HuH-7 (cell line): ENCODE measurements at regions not wholly inside any gene's neighbourhood (a gene's known extent, or its start where the extent isn't known, plus 50 kb on each side); places are given as distances from the start of the nearest gene placed in this dataset.
"Not testable (repeated sequence)": the region's sequence is repeated elsewhere in the genome, so short reads cannot be mapped to it uniquely, and the experiment has no call there.

Experiments used
- DNase-seq: peaks from one replicate; pipeline ENCODE4 v3.0.0; 2011; ENCODE audit warnings: low spot score

DNA sequence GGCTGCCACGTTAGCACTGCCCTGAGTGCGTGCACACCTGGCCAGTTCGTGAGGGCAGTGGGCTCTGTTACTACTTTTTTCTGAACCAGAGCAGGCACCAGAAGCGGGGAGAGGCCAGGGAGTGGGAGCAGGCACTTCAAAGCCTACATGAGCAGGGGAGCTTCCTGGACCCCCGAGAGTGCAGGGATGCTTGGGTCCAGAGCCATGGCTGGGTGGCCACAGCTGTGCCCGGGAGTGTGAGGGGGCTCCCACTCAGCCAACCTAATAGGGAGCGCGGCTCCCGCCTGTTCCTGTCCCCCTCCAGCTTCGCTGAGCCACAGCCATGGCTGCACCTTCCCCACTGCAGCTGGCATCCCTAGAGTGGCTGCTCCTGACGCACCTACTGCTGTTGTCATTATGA lies 1423.3 kb downstream of the SI start:
- no peak for DNase-seq

DNA sequence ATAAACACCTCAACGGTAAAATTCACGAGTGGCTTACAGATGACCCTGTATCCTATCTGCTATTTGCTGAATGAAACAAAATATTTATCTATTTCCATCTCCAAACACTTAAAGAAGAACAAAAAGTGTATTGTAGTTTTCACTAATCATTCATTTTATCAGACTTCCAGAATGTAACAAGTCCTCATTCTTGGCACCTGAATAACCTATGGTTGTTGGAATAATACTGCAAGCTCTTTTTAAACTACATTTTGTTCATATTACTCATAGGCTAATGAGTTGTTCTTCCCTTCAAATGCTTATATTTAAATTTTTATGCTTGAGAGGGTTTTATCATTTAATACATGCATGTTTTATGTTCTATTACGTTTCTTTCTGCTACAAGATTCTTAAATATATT lies 1434.1 kb downstream of the SI start:
- DNase-seq: no peak

DNA sequence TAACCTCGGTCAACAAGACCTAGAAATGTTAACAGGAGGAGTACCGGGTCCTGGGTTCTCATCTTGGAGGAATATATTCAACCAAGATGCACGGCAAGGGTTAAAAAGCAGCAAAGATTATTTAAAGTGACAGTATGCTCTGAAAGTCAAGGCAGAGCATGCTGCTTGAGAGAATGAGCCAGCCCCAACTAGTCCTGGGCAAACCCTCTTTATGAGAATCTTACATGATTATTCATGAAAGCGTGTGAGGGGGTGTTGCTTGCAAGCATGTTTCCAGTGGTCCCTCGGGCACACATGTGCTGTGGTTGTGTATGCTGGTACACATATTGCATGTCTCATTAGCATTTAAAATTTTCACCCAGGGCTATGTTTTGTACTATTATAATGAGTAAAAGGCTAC lies 1445.6 kb downstream of the SI start:
- DNase-seq: no peak

DNA sequence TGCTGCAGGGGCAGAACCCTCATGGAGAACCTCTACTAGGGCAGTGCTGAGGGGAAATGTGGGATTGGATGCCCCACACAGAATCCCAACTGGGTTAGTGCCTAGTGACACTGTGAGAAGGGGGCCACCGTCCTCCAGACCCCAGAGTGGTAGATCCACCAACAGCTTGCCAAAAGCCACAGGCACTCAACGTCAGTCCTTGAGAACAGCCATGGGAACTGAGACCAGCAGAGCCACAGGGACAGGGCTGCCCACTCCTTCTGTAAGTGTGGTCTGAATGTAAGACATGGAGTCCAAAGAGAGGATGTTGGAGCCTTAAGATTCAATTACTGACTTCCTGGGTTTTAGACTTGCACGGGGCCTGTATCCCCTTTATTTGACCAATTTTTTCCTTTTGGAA lies 1451.5 kb downstream of the SI start:
- no peak for DNase-seq

DNA sequence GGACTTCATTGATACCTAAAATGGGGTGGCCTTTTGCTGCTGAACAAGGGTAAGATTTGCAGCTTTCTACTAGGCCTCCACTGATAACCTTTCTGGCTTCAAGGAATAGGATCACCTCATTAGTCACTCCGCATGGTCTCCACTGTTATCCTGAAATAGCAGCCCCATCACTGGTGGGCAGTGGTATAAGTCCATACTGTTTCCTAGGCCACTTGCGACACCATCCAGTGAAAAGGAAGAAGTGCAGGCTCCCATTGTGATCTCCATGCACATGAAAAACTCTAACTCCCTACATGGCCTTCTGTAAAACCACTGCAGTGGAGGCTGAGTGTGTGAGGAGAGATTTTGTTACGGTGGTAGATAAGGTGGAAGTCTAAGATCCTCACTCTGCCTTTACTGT lies 1455.9 kb downstream of the SI start:
- peak; percentile 0 for DNase-seq

DNA sequence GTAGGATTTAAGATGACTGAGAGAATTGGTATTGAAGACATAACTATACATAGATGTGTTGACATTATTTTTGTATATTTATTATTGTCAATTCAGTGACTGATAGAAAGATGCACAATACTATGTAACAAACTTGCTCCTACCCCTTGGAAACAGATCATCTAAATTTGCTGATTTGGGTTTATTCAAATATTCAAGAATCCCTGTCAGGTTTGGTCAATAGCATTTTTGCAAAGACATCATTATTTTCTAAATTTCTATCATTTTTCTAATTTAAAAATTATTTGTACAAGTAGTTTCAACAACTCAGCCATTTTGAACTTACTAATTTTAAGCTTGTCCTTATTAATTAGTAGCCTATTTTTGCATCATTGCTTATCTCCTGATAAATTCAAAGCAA lies 1463.4 kb downstream of the SI start:
- DNase-seq: no peak

DNA sequence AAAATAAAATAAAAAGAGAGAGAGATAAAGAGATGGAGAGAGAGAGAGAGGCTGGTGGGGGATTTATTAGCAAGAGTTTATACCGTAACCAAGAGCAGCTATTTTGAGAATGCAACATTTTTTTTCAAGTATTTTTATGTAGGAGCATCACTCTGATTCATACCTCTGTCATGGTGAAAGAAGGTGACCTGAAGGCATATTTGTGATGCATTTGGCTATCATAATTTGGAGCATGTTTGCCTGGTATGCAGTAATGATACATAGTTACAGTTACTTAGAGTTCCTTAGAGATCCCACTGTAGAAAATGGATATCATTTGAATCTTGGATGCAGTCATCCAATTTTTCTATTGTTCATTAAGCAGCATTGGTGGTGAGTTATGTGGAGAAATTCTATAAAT lies 1472.4 kb downstream of the SI start:
- no peak for DNase-seq

DNA sequence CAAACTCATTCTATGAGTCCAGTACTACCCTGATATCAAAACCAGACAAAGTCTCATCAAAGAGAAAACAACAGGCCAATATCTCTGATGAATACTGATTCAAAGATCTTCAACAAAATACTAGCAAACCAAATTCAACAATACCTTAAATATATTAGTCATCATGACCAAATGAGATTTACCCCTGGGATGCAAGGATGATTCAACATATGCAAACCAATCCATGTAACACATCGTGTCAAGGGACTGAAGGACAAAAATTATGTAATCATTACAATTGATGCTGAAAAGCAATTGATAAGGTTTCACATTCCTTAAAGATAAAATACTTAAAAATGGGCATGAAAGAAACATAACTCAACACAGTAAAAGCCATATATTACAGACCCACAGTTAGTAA lies 1476.9 kb downstream of the SI start:
- no peak for DNase-seq

DNA sequence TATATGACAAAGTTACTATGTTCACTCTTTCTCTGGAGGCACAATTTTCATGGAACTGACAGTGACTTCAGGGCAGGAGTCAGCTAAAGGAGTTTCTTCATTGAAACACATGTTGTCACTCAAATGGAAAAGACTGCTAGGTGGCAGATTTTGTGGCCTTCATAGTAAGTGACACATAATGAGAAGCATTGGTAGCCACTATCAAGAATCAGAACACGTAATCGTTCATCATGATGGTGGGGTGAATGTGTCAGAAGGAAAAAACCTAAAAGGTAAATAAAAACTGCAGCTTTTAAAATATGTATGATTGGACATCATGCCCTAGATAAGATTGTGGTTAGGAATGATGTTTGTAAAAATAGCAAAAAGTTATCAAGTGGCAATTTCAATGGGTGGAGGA lies 1491.0 kb downstream of the SI start:
- DNase-seq: no peak

DNA sequence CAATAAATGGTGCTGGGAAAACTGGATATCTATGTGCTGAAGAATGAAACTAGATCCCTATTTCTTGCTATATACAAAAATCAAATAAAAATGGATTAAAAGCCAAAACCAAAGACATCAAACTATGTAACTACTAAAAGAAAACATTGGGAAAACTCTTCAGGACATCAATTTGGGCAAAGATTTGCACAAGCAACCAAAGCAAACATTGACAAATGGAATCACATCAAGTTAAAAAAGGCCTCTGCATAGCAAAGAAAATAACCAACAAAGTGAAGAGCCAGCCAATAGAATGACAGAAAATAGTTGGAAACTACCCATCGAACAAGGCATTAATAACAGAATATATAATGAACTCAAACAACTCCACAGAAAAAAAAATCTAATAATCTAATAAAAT lies 1495.3 kb downstream of the SI start:
- no peak for DNase-seq

DNA sequence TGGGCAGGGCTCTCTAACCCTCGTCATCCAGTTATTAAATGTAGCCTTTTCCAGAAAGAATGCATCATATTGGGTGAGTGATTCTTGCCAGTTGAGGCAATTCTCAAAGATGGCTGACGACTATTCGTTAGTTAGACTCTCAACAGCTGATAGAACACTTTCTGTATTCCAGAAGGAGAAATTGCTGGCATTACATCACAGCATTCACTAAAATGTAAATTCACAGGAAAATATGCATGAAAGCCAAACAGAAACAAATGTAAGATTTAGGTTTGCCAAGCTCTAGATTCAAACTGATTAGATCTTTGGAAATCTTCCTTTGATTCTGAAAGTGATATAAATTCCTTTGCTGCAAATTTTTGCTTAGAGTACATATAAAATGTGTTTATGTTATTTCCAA lies 1501.0 kb downstream of the SI start:
- no peak for DNase-seq

DNA sequence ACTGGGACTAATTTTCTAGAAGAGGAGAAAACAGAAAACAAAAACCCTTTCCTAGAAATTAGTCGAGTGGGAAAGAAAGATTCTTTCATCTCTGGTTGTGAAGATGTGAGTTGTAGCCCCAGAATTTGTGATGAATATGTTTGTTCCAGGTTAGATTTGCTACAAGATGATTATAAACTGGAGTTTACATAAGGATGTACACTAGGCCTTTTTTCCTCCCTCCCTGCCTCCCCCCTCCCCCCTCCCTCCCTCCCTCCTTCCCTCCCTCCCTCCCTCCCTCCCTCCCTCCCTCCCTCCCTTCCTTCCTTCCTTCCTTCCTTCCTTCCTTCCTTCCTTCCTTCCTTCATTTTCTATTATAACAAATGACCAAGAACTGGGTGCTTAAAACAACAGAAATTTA lies 1502.0 kb downstream of the SI start:
- no peak for DNase-seq

DNA sequence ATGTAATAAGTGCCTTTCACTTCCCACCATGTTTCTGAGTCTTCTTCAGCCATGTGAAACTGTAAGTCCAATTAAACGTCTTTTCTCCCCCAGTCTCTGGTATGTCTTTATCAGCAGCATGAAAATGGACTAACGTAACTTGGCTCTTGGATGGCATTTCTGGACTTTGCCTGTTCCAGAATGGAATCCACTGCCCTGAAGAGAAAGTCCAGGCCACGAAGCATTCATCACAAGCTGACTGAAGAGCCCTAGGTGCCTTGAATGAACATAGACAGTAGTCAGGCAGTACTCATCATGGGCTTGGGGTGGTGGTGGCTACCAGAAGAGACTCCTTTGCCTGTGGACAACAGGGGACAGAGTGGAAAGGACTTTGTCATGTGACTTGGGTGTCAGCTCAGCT lies 1505.0 kb downstream of the SI start:
- DNase-seq: no peak

DNA sequence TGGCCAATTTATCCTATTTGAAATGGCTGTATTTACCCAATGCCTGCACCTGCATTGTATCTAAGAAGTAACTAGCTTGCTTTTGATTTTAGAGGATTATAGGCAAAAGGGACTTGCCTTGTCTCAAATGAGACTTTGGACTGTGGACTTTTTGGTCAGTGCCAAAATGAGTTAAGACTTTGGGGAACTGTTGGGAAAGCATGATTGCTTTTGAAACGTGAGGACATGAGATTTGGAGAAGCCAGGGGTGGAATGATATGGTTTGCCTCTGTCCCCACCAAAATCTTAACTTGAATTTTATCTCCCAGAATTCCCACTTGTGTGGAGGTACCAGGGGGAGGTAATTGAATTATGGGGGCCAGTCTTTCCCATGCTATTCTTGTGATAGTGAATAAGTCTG lies 1505.4 kb downstream of the SI start:
- no peak for DNase-seq

DNA sequence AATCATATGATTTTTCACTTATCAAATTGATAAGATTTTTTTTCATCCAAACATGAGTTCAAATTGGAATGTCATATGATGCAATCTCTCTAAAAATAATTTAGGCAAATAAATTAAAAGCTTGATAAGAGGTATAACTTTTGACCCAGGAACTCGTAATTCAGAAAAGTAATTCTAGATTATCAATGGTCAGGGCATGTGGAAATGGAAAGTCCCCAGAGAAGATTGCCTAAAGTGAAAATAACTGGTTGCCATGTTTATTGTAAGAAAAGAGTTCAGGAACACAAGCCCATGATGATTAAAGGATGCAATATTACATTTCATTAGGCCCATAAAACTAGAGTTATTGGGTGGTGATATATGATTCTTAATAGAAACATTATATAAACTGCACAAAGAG lies 1514.8 kb downstream of the SI start:
- no peak for DNase-seq

DNA sequence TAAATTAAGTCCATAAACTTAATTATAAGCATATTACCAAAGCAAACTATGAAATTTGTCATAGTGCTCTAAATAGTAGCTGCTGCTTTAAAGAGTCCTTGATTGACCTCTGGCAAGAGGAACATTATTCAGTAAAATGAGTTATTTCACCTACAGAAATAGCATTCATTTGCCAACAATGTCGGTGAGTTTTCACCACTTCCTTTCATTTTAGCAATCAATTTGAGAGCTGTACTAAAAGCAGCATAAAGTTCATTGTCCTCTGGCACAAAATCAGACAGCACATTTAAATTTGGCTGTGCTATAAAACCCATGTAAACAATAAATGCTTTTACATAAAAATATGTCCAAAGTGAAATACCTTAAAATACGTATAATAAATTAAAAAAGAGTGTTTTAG lies 1515.7 kb downstream of the SI start:
- no peak for DNase-seq

DNA sequence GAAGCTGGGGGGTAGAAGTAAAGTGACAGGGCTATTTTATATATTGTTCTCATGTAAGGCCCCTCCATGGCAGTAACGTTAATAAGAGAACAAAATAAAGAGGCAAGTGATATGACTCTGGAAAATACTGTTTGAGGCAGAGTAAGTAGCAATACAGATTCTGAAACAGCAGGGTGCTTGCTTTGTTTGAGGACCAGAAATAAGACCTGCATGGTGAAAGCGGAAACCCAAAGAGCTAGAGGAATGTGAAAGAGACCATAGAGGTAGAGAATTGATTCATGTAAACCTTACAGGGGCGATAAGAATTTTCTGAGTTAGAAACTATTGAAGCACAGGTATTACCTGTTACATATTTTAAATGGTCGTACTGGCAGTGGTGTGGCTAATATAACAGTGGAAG lies 1517.1 kb downstream of the SI start:
- DNase-seq: no peak

DNA sequence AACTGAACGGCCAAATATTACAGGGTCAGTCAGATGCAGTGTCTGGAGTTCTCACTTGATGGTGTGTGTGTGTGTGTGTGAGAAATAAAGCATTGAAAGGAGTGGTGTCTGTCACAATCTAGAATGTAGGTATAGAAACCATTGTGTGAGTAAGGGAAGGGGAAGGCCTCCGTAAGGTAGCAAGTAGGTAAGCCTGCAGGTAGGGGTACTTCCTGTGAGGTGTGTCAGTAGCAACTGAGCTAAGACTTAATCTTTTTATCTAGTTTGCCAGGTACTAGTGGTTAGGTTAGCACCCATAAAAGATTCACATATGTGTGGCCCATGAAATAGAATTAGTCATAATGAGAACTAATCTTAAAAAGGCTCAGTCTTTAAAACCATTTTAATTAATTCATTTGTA lies 1517.8 kb downstream of the SI start:
- DNase-seq: no peak

DNA sequence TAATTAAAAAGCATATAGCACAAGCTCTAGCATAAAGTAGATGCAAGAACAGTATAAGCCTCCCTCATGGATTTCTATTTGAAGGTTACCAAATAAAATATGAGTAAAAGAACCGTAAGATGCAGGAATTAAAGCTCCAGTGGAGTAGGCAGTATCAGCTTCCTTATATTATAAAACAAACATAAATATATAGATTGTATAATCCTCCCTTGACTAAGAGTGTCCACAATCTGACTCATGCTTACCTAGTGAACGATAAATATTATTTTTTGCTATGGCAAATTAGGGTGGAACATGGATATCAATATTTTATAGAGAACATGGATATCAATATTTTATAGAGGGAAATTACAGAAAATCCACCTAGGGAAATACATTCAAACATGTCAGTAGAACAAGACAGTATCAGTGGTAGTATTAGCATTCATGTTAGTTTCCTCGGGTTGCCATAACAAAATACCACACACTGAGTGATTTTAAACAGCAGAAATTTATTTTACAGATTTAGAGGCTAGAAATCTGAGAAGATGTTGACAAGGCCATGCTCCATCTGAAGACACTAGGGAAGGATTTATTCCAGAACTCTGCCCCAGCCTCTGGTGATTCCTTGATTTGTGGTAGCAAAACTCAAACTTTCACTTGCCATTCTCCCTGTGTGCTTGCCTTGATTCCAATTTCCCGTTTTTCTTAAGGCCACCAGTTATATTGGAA lies 1521.3 kb downstream of the SI start:
- no peak for DNase-seq

DNA sequence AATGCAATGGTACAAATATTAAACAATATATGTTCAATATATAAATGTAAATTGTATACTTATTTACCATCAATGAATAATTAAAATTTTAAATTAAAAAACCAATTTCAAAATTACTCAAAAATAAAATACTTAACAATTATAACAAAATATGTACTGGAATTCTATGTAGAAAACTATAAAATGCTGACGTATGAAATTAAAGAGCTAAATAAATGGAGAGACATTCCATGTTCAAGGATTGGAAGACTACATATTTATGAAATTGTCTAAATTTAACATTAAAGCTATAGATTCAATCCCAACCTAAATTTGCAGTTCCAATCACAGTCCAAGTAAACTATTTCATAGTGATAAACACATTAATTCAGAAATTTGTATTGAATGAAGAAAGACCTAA lies 1522.4 kb downstream of the SI start:
- DNase-seq: no peak

DNA sequence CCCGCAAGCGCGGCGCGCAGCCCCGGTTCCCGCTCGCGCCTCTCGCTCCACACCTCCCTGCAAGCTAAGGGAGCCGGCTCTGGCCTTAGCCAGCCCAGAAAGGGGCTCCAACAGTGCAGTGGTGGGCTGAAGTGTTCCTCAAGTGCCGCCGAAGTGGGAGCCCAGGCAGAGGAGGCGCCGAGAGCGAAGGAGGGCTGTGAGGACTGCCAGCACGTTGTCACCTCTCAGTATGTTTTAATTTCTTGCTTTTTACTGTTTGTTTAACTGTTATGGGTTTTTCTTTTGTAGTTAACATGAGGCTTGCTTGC lies 1525.7 kb downstream of the SI start:
- no peak for DNase-seq

DNA sequence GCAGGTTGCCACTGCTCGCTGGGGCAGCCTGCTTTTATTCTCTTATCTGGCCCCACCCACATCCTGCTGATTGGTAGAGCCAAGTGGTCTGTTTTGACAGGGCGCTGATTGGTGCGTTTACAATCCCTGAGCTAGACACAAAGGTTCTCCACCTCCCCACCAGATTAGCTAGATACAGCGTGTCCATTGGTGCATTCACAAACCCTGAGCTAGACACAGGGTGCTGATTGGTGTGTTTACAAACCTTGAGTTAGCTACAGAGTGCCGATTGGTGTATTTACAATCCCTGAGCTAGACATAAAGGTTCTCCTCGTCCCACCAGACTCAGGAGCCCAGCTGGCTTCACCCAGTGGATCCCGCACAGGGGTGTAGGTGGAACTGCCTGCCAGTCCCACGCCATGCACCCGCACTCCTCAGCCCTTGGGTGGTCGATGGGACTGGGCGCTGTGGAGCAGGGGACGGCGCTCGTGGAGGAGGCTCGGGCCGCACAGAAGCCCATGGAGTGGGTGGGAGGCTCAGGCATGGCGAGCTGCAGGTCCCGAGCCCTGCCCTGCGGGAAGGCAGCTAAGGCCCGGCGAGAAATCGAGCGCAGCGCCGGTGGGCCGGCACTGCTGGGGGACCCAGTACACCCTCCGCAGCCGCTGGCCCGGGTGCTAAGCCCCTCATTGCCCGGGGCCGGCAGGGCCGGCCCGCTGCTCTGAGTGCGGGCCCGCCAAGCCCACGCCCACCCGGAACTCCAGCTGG lies 1526.2 kb downstream of the SI start:
- not testable (repeated sequence) for DNase-seq

DNA sequence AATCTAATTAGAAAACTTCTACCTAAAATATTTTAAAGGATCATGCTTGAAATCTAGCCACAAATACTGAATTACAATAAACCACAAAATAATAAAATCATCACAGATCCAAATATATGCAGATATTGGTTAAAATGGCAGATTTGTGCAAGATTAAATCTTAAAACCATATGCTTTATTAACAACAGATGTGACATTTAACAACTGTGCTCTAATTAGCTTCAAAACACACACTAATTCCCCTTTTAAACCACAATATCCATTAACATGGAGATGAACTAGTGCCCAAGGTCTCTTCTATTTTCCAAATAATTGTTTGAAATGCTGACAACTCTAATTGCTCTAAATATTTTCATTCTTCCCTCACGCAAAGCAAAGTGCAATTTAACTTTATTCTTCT lies 1530.3 kb downstream of the SI start:
- no peak for DNase-seq

DNA sequence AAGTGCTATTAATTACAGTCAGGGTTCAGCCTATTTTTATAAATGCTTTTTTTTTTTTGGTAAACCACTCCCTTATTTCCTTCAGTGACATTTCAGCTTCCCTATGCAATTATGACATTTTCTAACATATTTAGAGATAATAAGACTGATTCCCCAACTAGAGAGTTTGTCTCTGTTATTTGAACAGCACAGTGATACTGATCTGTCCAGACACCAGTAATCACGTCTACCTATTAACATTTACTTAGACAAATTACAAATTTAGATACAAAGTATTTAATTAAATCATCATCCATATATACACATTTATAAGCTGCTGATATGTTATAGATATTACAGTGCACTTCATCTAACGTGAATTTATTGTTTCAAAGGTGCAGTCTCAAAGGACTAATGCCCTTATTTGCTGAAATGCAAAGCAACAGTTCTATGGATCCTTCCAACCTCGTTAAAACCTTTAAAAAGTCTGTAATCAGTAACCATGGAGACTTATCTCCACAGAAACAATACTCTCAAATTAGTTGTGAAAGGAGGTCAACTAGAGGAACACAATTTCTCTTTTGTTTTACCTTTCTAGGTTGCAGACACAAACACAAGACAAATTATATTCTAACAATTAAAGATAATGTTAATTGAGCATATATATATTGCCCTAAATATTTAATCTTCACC lies 1531.1 kb downstream of the SI start:
- DNase-seq: no peak
